PFSK-1 (cell line): ENCODE measurements at regions not wholly inside any gene's neighbourhood (a gene's known extent, or its start where the extent isn't known, plus 50 kb on each side); places are given as distances from the start of the nearest gene placed in this dataset.

Source experiments
- FOXP2 ChIP-seq: optimal IDR thresholded peaks from 2 replicates; pipeline ENCODE3; 2011; ENCODE audit warnings: borderline replicate concordance, control low read depth, inconsistent platforms; ENCODE audit not compliant: insufficient read depth; ENCODE audit errors: extremely low read length, extremely low read depth
- POLR2AphosphoS5 ChIP-seq: IDR thresholded peaks from 2 replicates; pipeline ENCODE4 v1.6.1; 2012; ENCODE audit warnings: low read depth, mild to moderate bottlenecking, control low read depth, low read length, moderate library complexity
- SIN3A ChIP-seq: IDR thresholded peaks from 2 replicates; pipeline ENCODE4 v1.6.1; 2012; ENCODE audit warnings: mild to moderate bottlenecking, low read length, moderate library complexity, borderline replicate concordance; ENCODE audit not compliant: insufficient read depth
- TAF1 ChIP-seq: IDR thresholded peaks from 2 replicates; pipeline ENCODE4 v1.6.1; 2012; ENCODE audit warnings: low read length, control low read depth, borderline replicate concordance; ENCODE audit not compliant: insufficient read depth
- TF ChIP-seq, protein P1 (sequence below), 2 experiments: IDR thresholded peaks; 2 replicates each; pipeline versions ENCODE4 v1.6.1 to v1.8.0; 2011 to 2012; ENCODE audit warnings: low read depth in 2 of 2, low read length in 2 of 2, control low read depth in 1 of 2, inconsistent platforms in 1 of 2, mild to moderate bottlenecking in 1 of 2, moderate library complexity in 1 of 2; ENCODE audit not compliant: insufficient read depth in 1 of 2

DNA sequence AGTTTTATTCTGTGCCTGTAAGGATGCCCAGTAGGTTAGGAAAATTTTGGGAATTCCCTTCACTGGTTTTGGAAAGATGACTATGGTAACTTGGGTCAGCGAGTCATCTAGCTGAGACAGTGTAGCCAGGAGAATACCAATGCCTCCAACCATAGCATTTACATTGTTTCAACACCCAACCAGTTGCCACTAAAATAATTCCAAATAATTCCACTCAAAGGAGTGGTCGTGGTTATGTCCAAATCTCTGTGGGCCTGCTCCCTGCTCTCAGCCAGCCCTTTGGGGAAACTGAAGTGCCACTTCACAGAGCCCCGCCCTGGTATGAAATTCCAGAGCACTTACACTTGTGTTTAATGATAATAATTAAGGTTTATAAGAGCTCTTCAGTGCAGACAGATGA lies 310.5 kb downstream of the PLK2 start:
- TF ChIP-seq POLR2AphosphoS5 (no peak), TAF1 (no peak), SIN3A (no peak), FOXP2 (no peak)
- TF ChIP-seq, protein P1, sequence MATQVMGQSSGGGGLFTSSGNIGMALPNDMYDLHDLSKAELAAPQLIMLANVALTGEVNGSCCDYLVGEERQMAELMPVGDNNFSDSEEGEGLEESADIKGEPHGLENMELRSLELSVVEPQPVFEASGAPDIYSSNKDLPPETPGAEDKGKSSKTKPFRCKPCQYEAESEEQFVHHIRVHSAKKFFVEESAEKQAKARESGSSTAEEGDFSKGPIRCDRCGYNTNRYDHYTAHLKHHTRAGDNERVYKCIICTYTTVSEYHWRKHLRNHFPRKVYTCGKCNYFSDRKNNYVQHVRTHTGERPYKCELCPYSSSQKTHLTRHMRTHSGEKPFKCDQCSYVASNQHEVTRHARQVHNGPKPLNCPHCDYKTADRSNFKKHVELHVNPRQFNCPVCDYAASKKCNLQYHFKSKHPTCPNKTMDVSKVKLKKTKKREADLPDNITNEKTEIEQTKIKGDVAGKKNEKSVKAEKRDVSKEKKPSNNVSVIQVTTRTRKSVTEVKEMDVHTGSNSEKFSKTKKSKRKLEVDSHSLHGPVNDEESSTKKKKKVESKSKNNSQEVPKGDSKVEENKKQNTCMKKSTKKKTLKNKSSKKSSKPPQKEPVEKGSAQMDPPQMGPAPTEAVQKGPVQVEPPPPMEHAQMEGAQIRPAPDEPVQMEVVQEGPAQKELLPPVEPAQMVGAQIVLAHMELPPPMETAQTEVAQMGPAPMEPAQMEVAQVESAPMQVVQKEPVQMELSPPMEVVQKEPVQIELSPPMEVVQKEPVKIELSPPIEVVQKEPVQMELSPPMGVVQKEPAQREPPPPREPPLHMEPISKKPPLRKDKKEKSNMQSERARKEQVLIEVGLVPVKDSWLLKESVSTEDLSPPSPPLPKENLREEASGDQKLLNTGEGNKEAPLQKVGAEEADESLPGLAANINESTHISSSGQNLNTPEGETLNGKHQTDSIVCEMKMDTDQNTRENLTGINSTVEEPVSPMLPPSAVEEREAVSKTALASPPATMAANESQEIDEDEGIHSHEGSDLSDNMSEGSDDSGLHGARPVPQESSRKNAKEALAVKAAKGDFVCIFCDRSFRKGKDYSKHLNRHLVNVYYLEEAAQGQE (IDR thresholded peaks at IDR 0.05; ENCODE audit: insufficient read depth in 1 of 2, low read depth in 2 of 2, low read length in 2 of 2) = no peak
